ENCODE measurements at regions not wholly inside any gene's neighbourhood (a gene's known extent, or its start where the extent isn't known, plus 50 kb on each side); places are given as distances from the start of the nearest gene placed in this dataset.

- TF ChIP-seq, protein P1, sequence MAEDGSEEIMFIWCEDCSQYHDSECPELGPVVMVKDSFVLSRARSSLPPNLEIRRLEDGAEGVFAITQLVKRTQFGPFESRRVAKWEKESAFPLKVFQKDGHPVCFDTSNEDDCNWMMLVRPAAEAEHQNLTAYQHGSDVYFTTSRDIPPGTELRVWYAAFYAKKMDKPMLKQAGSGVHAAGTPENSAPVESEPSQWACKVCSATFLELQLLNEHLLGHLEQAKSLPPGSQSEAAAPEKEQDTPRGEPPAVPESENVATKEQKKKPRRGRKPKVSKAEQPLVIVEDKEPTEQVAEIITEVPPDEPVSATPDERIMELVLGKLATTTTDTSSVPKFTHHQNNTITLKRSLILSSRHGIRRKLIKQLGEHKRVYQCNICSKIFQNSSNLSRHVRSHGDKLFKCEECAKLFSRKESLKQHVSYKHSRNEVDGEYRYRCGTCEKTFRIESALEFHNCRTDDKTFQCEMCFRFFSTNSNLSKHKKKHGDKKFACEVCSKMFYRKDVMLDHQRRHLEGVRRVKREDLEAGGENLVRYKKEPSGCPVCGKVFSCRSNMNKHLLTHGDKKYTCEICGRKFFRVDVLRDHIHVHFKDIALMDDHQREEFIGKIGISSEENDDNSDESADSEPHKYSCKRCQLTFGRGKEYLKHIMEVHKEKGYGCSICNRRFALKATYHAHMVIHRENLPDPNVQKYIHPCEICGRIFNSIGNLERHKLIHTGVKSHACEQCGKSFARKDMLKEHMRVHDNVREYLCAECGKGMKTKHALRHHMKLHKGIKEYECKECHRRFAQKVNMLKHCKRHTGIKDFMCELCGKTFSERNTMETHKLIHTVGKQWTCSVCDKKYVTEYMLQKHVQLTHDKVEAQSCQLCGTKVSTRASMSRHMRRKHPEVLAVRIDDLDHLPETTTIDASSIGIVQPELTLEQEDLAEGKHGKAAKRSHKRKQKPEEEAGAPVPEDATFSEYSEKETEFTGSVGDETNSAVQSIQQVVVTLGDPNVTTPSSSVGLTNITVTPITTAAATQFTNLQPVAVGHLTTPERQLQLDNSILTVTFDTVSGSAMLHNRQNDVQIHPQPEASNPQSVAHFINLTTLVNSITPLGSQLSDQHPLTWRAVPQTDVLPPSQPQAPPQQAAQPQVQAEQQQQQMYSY (CRISPR knock-in tag; IDR thresholded peaks at IDR 0.05) = no peak
- no peak for TF ChIP-seq MNT (IDR thresholded peaks at IDR 0.05)
- no peak for TF ChIP-seq ZSCAN12 (CRISPR knock-in tag; IDR thresholded peaks at IDR 0.05)
- TF ChIP-seq, protein P2, sequence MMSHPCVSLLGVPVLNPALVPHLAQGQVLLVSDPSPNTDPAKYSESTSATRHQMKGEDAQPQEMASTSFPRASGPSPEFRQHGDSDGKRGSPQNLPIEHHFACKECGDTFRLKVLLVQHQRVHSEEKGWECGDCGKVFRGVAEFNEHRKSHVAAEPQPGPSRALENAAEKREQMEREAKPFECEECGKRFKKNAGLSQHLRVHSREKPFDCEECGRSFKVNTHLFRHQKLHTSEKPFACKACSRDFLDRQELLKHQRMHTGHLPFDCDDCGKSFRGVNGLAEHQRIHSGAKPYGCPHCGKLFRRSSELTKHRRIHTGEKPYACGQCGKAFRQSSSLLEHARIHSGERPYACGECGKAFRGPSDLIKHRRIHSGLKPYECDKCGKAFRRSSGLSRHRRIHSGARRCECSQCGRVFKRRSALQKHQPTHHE (CRISPR knock-in tag; IDR thresholded peaks at IDR 0.05; ENCODE audit: borderline replicate concordance) = peak; percentile 57; the same call in 1 of the 2 replicates
- TF ChIP-seq MBD4 (IDR thresholded peaks at IDR 0.05; ENCODE audit: borderline replicate concordance, low read length) = peak; percentile 73; the same call in 1 of the 2 replicates
- TF ChIP-seq HCFC1 (IDR thresholded peaks at IDR 0.05; ENCODE audit: low read depth, low read length) = no peak
- TF ChIP-seq MTF1 (CRISPR knock-in tag; IDR thresholded peaks at IDR 0.05) = no peak
- TF ChIP-seq, protein P3, sequence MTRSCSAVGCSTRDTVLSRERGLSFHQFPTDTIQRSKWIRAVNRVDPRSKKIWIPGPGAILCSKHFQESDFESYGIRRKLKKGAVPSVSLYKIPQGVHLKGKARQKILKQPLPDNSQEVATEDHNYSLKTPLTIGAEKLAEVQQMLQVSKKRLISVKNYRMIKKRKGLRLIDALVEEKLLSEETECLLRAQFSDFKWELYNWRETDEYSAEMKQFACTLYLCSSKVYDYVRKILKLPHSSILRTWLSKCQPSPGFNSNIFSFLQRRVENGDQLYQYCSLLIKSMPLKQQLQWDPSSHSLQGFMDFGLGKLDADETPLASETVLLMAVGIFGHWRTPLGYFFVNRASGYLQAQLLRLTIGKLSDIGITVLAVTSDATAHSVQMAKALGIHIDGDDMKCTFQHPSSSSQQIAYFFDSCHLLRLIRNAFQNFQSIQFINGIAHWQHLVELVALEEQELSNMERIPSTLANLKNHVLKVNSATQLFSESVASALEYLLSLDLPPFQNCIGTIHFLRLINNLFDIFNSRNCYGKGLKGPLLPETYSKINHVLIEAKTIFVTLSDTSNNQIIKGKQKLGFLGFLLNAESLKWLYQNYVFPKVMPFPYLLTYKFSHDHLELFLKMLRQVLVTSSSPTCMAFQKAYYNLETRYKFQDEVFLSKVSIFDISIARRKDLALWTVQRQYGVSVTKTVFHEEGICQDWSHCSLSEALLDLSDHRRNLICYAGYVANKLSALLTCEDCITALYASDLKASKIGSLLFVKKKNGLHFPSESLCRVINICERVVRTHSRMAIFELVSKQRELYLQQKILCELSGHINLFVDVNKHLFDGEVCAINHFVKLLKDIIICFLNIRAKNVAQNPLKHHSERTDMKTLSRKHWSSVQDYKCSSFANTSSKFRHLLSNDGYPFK (CRISPR knock-in tag; IDR thresholded peaks at IDR 0.05; ENCODE audit: borderline replicate concordance) = no peak
- no peak for TF ChIP-seq EED (CRISPR knock-in tag; IDR thresholded peaks at IDR 0.05)
- TF ChIP-seq HOXA7 (CRISPR knock-in tag; IDR thresholded peaks at IDR 0.05) = no peak
- TF ChIP-seq BHLHE40 (IDR thresholded peaks at IDR 0.05; ENCODE audit: low read length) = no peak
- TF ChIP-seq, protein P4, sequence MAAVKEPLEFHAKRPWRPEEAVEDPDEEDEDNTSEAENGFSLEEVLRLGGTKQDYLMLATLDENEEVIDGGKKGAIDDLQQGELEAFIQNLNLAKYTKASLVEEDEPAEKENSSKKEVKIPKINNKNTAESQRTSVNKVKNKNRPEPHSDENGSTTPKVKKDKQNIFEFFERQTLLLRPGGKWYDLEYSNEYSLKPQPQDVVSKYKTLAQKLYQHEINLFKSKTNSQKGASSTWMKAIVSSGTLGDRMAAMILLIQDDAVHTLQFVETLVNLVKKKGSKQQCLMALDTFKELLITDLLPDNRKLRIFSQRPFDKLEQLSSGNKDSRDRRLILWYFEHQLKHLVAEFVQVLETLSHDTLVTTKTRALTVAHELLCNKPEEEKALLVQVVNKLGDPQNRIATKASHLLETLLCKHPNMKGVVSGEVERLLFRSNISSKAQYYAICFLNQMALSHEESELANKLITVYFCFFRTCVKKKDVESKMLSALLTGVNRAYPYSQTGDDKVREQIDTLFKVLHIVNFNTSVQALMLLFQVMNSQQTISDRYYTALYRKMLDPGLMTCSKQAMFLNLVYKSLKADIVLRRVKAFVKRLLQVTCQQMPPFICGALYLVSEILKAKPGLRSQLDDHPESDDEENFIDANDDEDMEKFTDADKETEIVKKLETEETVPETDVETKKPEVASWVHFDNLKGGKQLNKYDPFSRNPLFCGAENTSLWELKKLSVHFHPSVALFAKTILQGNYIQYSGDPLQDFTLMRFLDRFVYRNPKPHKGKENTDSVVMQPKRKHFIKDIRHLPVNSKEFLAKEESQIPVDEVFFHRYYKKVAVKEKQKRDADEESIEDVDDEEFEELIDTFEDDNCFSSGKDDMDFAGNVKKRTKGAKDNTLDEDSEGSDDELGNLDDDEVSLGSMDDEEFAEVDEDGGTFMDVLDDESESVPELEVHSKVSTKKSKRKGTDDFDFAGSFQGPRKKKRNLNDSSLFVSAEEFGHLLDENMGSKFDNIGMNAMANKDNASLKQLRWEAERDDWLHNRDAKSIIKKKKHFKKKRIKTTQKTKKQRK (IDR thresholded peaks at IDR 0.05; ENCODE audit: low read length) = no peak
- TF ChIP-seq ZNF292 (CRISPR knock-in tag; IDR thresholded peaks at IDR 0.05; ENCODE audit: borderline replicate concordance, low read depth) = peak; percentile 50; the same call in 1 of the 2 replicates
- peak; percentile 54; the same call in 1 of the 2 replicates for TF ChIP-seq MIXL1 (CRISPR knock-in tag; IDR thresholded peaks at IDR 0.05)
- TF ChIP-seq ZNF607 (CRISPR knock-in tag; IDR thresholded peaks at IDR 0.05; ENCODE audit: borderline replicate concordance) = 0 out of 2 replicates have a peak, but pooled peaks have one; percentile 16
- TF ChIP-seq KMT2B (CRISPR knock-in tag; IDR thresholded peaks at IDR 0.05) = peak; percentile 69
- no peak for TF ChIP-seq SRY (CRISPR knock-in tag; IDR thresholded peaks at IDR 0.05)
These were observed 109.2 kb upstream of the FOXN2 start (continued) for GRCh38 chr2:48205137-48205798.
